ENCODE measurements at regions not wholly inside any gene's neighbourhood (a gene's known extent, or its start where the extent isn't known, plus 50 kb on each side); places are given as distances from the start of the nearest gene placed in this dataset.
"Not testable (repeated sequence)": the region's sequence is repeated elsewhere in the genome, so short reads cannot be mapped to it uniquely, and the experiment has no call there.

DNA sequence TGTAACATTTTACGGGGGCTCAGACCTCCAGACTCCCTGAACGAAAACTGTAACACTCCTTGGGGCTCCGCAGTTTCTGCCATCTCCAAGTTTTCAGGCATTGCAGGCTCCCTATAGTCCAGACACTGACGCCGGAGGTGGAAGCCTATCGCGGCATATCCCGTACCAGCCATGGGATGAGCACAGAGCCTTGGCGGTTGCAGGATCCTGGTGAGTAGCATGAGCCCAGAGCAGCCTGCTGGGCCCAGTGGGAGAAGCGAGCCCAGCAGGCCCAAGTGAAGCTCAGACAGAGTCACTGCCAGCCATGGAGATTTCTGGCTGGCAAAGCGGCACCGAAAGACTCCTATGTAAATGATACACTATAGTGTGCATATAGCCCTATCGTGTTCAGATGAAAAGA, 446.8 kb downstream of the COL11A1 start:
- DNase-seq (ENCODE audit: low read depth), result no peak

DNA sequence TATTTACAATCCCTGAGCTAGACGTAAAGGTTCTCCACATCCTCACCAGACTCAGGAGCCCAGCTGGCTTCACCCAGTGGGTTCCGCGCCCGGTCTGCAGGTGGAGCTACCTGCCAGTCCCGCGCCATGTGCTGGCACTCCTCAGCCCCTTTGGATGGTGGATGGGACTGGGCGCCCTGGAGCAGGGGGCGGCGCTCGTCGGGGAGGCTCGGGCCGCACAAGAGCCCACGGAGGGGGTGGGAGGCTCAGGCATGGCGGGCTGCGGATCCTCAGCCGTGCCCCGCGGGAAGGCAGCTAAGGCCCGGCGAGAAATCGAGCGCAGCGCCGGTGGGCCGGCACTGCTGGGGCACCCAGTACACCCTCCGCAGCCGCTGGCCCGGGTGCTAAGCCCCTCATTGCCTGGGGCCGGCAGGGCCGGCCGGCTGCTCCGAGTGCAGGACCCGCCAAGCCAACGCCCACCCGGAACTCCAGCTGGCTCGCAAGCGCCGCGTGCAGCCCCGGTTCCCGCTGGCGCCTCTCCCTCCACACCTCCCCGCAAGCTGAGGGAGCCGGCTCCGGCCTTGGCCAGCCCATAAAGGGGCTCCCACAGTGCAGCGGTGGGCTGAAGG, 448.3 kb downstream of the COL11A1 start:
- DNase-seq (ENCODE audit: low read depth), result not testable (repeated sequence)

DNA sequence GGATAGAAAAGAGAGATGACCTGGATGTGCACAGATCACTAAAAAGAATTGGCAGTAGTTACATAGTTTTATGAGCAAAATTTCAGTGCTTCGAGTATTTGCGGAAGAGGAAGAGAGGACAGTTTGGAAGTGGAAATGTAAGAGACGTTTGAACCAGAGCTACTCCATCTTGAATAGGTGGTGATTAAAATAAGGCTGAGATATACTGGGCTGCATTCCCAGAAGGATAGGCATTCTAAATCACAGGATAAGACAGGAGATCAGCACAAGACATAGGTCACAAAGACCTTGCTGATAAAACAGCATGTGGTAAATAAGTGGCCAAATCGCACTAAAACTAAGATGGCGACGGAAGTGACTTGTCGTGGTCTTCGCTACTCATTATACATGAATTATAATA, 453.3 kb downstream of the COL11A1 start:
- DNase-seq (ENCODE audit: low read depth), result no peak

DNA sequence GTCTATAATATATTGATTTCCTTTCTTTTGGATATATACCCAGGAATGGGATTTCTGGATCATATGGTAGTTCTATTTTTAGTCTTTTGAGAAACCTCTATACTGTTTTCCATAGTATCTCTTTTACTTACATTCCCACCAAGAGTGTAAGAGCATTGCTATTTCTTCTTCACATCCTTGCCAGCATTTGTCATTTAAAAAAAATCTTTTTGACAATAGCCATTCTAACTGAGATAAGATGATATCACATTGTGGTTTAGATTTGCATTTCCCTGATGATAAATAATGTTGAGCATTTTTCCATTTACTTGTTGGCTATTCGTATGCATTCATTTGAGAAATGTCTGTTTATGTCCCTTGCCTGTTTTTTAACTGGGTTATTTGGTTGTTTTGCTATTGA, 467.4 kb downstream of the COL11A1 start:
- no peak for DNase-seq (ENCODE audit: low read depth)

DNA sequence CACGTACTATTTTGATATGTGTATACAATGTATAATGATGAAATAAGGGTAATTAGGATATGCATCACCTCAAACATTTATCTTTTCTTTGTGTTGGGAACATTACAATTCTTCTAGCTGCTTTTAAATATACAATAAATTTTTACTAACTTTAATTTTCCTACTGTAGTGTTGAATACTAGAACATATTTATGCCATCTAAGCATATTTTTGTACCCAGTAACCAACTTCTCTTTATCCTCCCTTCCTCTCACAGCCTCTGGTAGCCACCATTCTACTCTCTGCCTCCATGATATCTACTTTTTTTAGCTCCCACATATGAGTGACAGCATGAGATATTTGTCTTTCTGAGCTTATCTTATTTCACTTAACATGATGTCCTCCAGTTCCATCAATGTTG, 468.0 kb downstream of the COL11A1 start:
- no peak for DNase-seq (ENCODE audit: low read depth)

DNA sequence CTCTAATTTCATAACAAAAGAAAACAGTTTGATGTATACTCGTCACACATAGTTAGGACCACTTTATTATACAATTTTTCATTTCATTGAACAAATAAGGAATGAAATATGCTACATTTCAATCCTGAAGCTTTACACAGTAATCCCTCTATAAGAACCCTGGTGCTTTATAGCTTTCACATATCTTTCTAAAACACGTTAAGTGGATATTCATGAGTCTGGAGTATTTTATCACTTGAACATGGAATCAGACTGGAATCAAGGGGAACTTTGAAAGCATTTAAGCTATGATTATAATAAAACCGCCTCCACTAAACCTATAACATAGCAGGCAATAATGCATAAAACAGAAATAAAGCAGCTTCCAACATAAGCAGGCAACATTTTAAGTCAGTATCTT, 476.6 kb downstream of the COL11A1 start:
- DNase-seq (ENCODE audit: low read depth), result no peak

DNA sequence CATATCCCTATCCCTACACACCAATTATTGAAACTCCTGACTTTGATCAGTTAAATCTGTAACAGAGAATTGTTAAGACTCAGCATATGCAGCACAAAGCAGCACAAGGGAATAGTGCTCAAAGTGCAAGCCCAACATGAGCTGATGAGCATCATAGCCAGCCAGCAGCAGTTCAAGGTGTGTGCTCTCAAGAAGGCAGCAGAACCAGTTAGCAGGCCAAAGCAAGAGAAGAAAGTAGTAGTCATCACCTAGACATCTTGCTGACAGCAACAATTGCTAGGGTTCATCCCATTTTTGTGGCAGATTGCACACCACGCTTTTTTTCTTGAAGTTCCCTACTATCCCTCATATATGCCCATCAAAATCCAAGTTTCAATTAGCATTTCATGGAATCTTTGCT, 478.3 kb downstream of the COL11A1 start:
- no peak for DNase-seq (ENCODE audit: low read depth)

DNA sequence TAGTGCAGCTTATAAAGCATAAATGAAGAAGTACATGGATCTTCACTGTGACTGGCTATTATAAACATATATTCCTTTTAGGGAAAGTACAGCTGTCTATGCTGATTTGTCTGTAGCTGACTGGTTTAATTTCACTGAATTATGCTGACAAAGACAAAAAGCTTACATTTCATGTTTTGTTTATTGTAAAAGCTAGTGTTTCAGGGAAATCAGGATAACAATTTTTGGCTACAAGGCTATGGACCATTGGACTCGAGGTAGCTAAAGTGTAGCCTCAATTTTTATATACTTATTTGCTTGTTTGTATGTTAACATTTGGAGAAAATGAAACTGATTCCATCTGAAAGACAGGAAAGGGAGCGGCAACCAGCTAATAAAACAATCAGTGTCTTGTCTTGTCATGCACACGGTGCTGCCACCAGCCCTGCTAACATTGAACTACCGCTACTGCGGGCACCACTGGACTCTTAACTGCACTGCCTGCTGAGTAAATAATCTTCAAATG, 480.2 kb downstream of the COL11A1 start:
- peak; percentile 33 for DNase-seq (ENCODE audit: low read depth)

DNA sequence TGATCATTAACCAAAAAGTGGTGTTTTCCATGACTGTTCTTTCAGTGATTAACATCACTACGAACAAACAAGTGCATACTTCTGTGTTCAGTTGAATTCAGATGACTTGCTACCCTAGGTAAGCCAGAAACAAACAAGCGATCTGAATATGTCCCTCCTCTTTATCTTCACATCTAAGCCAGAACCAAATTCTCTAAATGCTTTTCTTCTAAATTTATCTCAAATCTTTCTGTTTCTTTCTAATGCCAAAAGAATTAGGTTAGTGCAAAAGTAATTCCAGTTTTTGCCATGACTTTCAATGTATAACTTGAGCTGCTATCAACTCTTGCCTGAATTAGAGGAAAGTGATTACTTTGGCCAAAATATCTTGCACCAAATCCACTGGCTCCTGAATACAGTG, 481.2 kb downstream of the COL11A1 start:
- no peak for DNase-seq (ENCODE audit: low read depth)

DNA sequence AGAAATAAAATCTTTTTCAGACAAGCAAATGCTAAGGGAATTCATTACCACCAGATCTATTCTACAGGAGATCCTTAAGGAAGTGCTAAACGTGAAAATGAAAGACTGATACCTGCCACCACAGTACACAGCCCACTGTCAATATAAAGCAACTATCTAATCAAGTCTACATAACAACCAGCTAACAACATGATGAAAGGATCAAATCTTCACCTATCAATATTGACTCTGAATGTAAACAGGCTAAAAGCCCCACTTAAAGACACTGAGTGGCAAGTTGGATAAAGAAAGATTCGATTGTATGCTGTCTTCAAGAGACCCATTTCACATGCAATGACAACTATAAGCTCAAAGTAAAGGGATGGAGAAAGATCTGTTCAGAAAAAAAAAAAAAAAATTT, 492.4 kb downstream of the COL11A1 start:
- DNase-seq (ENCODE audit: low read depth), result no peak

DNA sequence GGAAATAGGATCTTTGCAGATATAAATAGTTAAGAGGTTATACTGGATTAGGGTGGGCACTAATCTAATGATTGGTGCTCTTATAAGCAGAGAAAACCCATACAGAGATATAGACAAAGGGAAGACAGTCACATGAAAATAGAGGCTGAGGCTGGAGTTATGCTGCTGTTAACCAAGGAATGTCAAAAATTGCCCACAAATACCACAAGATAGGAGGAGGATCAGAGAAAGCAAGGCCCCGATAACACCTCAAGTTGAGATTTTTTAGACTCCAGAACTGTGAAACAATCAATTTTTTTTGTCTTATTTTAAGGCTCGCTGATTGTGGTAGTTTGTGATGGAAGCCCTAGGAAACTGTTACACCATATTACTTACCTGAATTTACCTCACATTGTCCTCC, 513.2 kb downstream of the COL11A1 start:
- DNase-seq (ENCODE audit: low read depth), result no peak

DNA sequence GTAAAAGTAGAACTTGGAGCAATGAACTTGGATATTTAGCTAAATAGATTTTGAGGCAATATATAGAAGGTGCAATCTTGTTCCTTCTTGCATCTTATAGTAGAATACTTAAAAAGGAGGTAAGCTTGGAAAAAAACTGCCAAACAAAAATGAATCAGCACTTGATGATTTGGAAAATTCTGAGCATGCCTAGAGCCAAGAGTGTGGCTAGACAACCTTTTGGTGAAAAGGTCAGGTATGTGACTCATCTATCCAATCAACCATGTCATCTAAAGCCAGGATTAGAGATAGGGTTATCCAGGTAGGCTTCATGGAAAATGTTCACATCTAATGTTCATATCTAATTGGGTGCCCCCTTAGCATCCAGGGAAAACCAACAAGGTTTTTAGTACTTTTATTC, 515.0 kb downstream of the COL11A1 start:
- DNase-seq (ENCODE audit: low read depth), result peak; percentile 3

DNA sequence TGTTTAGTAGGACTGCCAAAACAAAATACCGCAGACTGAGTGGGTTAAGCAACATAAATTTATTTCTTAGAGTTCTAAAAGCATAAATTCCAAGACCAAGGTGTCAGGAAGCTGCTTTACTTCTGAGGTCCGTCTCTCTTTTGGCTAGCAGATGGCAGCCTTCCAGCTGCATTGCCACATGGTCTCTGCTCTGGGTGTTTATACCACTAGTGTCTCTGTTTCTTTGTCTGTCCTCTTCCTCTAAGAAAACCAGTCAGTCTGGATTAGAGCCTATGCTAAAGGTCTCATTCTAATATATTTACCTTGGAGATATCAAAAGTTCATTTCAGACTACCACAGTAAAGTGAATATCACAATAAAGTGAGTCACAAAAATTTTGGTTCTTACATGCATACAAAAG, 519.8 kb downstream of the COL11A1 start:
- peak; percentile 16 for DNase-seq (ENCODE audit: low read depth)

DNA sequence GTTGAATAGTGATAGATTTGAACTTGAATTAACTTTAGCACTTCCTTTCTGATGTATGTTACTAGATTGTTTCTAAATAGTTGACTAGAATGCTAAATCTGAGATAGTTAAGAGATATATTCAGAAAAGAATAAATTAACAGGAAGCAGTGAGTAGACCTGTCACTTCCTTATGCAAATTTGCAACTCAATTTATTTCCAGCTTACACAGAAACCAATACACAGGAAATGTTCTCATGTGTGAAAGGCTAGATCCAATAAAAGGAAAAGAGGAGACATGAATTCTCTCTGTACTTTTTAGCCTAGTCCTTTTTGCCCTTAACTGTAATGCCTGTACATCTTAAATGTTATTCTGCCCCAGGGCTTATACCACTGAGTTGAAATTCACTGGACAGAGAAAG, 522.3 kb downstream of the COL11A1 start:
- no peak for DNase-seq (ENCODE audit: low read depth)

DNA sequence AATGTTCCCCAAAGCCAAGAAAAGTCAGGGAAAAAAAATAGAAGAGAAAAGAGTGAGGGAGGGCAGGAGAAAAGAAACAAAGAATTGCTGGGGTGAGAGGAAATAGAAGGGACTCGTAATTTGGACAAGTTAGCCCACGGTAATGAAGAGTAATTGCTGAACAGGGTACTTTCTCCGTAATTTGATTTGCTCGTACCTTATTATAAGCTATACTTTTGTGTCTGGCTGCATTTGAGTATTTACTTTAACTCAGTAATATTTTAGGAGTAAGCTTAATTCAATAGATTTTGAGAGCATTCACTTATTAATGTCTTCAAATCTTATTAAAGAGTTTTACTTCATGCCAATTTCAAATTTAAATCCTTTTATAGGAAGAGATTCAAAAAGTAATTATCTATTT, 527.5 kb downstream of the COL11A1 start:
- no peak for DNase-seq (ENCODE audit: low read depth)

DNA sequence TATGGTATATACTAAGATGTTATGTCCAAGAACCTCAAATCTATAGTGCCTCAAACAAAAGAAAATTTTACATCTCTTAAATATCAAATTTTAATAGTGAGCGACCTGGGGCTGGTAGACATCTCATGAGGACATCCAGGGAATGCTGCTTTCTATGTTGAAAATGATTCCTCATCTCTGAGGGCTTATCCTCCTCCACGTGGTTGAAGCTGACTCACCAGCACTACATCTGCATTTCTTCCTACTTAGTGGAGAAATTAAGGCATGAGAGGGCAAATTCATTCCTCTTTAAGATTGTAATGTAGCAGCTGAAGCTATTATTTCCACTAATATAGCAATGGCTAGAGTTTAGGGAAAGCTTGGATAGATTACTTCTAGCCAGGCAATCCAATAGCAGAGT, 529.5 kb downstream of the COL11A1 start:
- DNase-seq (ENCODE audit: low read depth), result peak; percentile 17

DNA sequence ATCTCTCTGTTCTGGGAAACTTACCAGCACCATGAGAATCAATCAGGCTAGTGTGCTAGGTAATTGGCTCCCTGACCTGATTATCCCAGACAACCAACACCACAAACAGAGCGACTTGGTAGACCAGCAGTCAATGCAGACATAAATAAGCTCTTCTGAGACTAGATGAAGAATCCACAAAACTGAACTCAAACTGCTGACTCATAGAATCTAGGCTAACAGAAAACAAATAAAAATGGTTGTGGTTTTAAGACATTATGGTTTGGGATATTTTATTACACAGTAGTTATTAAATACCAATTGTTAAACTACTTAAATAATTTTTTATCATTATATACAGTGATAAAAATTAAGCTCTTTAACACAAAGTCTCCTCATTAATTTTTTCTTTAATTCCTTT, 535.7 kb downstream of the COL11A1 start:
- peak; percentile 14 for DNase-seq (ENCODE audit: low read depth)

DNA sequence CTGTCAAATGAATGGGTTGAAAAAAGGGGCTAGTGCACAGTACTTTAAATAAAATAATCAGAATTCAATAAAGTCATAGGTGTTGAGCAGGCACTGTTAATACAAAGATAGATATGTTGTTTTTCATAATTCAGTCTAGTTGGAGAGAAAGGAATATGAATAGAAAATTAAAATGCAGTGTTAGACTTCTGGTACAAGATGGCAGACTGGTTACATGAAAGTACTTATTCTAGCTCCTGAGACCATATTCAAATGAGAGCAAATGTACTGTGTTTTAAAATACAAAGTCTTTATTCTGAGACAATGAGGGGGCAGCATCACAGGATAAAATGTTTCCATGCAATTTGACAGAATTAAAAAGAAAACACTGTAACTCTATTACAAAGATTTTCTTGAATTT, 542.1 kb downstream of the COL11A1 start:
- DNase-seq (ENCODE audit: low read depth), result no peak

DNA sequence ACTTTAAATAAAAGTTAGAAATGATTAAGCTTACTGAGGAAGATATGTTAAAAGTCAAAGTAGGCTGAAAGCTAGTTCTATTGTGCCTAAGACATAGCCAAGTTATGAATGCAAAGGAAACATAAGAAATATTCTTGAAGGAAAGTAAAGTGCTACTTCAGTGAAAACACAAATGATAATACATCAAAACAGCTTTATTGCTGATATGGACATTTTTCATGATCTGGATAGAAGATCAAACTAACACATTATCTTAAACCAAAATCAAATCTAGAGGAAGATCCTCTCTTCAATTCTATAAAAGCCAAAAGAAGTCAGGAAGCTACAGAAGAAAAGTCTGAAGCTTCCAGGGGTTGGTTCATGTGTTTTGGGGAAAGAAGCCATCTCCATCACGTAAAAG, 545.9 kb downstream of the COL11A1 start:
- DNase-seq (ENCODE audit: low read depth), result no peak

DNA sequence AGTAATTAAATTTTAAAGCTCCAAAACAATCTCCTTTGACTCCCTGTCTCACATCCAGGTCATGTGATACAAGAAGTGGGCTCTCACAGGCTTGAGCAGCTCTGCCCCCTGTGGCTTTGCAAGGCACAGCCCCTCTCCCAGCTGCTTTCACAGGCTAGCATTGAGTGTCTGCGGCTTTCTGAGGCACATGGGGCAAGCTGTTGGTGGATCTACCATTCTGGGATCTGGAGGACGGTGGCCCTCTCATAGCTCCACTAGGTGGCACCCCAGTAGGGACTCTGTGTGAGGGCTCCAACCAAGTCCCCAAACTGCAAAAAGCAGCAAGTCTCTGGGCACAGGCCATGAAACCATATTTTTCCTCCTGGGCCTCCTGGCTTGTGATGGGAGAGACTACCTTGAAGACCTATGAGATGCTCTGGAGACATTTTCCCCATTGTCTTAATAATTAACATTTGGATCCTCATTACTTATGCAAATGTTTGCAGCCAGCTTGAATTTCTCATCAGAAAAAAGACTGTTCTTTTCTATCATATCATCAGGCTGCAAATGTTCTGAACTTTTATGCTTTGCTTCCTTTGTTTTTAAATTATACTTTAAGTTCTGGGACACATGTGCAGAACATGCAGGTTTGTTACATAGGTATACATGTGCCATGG, 554.1 kb upstream of the OLFM3 start:
- peak; percentile 21 for DNase-seq (ENCODE audit: low read depth)

DNA sequence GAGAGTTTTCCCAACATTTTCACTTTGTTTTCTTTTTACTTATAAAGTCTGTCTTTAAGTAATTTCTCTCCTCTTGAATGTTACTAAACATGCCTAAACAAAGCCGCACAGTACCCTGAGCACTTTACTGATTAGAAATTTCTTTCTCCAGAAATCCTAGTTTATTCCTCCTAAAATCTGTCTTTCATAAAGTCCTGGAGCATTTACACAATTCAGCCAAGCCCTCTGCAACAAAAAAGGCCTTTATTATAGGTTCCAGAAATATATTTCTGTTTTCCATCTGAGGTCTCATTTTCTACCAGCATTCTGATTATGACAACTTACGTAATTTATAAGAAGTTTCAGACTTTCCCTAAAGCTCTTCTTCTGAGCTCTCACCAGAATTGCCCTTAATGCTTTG, 549.5 kb upstream of the OLFM3 start:
- DNase-seq (ENCODE audit: low read depth), result no peak

DNA sequence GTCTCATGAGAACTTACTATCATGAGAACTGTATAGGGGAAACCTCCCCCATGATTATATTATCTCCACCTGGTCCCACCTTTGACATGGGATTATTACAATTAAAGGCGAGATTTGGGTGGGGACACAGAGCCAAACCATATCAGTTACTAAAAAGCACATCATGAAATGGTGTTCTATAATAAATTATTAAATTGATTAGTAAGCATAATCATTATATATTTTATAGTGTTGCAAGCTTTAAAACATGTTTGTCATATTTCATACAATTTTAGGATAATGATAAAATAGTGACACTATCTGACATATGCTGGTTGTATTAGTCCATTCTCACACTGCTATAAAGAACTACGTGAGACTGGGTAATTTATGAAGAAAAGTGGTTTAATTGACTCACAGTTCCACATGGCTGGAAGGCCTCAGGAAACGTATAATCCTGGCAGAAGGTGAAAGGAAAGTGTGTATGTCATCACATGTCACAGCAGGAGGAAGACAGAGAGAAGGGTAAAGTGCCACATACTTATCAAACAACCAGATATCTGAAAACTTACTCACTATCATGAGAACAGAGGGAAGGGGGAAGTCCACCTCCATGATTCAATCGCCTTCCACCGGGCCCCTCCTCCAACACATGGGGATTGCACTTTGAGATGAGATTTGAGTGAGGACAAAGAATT, 539.2 kb upstream of the OLFM3 start:
- DNase-seq (ENCODE audit: low read depth), result no peak

DNA sequence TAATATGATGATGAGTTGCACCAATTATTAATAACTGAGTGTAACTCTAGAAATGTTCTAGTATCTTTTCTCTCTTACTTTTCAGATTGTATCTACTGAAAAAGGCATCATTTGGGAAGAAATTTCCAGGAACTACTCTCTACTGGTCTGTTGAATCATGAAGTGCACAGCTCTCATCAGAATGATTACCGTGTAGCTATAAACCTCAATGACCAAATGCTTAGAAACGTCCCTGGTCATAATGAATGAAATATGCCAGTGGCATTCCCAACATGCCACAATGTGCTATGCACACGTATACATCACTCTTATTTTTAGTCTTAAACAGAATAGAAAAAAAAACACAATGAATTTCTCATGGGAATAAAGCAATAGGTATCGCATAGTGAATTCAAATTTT, 534.3 kb upstream of the OLFM3 start:
- DNase-seq (ENCODE audit: low read depth), result no peak

Data from RPMI7951 (cell line).